H1 (cell line): ENCODE measurements at regions not wholly inside any gene's neighbourhood (a gene's known extent, or its start where the extent isn't known, plus 50 kb on each side); places are given as distances from the start of the nearest gene placed in this dataset.
A peak's percentile ranks its signal among the peaks of the same experiment; 100 is the strongest.

Experiments used
- CTCF ChIA-PET: fragments of 300-600 bp; sonication (Branson Sonifier 250); formaldehyde crosslinking; loops from one replicate; lab custom pipeline; 2021; ENCODE audit not compliant: partially characterized antibody; lab: Charles Lee
- POLR2A ChIA-PET: fragments of 300-600 bp; sonication (Branson Sonifier 250); formaldehyde crosslinking; loops from one replicate; lab custom pipeline; 2021; ENCODE audit warnings: inconsistent platforms; ENCODE audit not compliant: partially characterized antibody; lab: Charles Lee
- DNase-seq, 2 experiments: peaks; one replicate each; pipeline versions ENCODE4 v3.0.0 to v3.0.0-alpha.2; 2010 to 2022; ENCODE audit warnings: low spot score in 2 of 2, low read depth in 1 of 2, mixed read lengths in 1 of 2
- FAIRE-seq: peaks from 2 replicates; lab custom pipeline; 2011; peaks lifted over from hg19 to GRCh38; lab: Jason Lieb, UNC
- H2AFZ ChIP-seq: 2 replicates; pipeline ENCODE4 v1.8.1; 2012; ENCODE audit warnings: low read length, inconsistent platforms
- H2AK5ac ChIP-seq: 2 replicates; pipeline ENCODE4 v1.6.1; 2013; ENCODE audit warnings: low read depth, low read length
- H2BK120ac ChIP-seq: replicated peaks from 2 replicates; pipeline ENCODE3; 2013; ENCODE audit warnings: low read depth, low read length, inconsistent platforms
- H2BK12ac ChIP-seq: 2 replicates; pipeline ENCODE4 v1.6.1; 2013; ENCODE audit warnings: low read depth, low read length
- H2BK15ac ChIP-seq: 2 replicates; pipeline ENCODE4 v1.6.1; 2013; ENCODE audit warnings: low read length
- H2BK20ac ChIP-seq: 2 replicates; pipeline ENCODE4 v1.6.1; 2013; ENCODE audit warnings: low read length
- H2BK5ac ChIP-seq: 2 replicates; pipeline ENCODE4 v1.6.1; 2013; ENCODE audit warnings: low read depth, low read length
- H3K14ac ChIP-seq: 2 replicates; pipeline ENCODE4 v1.6.1; 2013; ENCODE audit warnings: inconsistent platforms; ENCODE audit not compliant: insufficient read length
- H3K18ac ChIP-seq: 2 replicates; pipeline ENCODE4 v1.6.1; 2013; ENCODE audit warnings: low read length; ENCODE audit errors: extremely low read depth
- H3K23ac ChIP-seq: 2 replicates; pipeline ENCODE4 v1.6.1; 2013; ENCODE audit warnings: inconsistent platforms; ENCODE audit not compliant: insufficient read length
- H3K23me2 ChIP-seq: 2 replicates; pipeline ENCODE4 v1.6.1; 2013; ENCODE audit warnings: low read depth, low read length
- H3K27ac ChIP-seq: 2 replicates; pipeline ENCODE4 v1.6.1; 2011; ENCODE audit warnings: low read depth, low read length, inconsistent platforms
- H3K27me3 ChIP-seq, 4 experiments: replicated peaks in 1 of 4; 1 replicate in 1 of 4; 2 replicates in 3 of 4; pipeline versions ENCODE4 v1.6.1 to v1.8.1; 2011 to 2013; ENCODE audit warnings: low read length in 3 of 4, mild to moderate bottlenecking in 3 of 4, inconsistent platforms in 2 of 4, mixed read lengths in 2 of 4, moderate library complexity in 1 of 4; ENCODE audit not compliant: control insufficient read depth in 3 of 4, insufficient read depth in 3 of 4; ENCODE audit errors: extremely low read depth in 1 of 4
- H3K36me3 ChIP-seq, 4 experiments: 2 replicates each; pipeline versions ENCODE4 v1.6.1 to v1.8.1; 2011 to 2013; ENCODE audit warnings: mild to moderate bottlenecking in 4 of 4, low read length in 3 of 4, moderate library complexity in 2 of 4, control low read depth in 1 of 4, inconsistent platforms in 1 of 4; ENCODE audit not compliant: insufficient read depth in 4 of 4, control insufficient read depth in 2 of 4
- H3K4ac ChIP-seq: replicated peaks from 2 replicates; pipeline ENCODE3; 2013; ENCODE audit warnings: low read length, low read depth, mixed read lengths, inconsistent platforms; ENCODE audit not compliant: insufficient read length
- H3K4me1 ChIP-seq, 4 experiments: replicated peaks in 1 of 4; 1 replicate in 1 of 4; 2 replicates in 3 of 4; pipeline versions ENCODE4 v1.6.1 to v1.8.1; 2011 to 2013; ENCODE audit warnings: low read length in 3 of 4, inconsistent platforms in 2 of 4, mixed read lengths in 1 of 4; ENCODE audit not compliant: insufficient read depth in 4 of 4, control insufficient read depth in 3 of 4
- H3K4me2 ChIP-seq, 2 experiments: 2 replicates each; pipeline versions ENCODE4 v1.6.1 to v1.8.1; 2011 to 2013; ENCODE audit warnings: low read depth in 2 of 2, low read length in 2 of 2, control low read depth in 1 of 2, inconsistent platforms in 1 of 2, mild to moderate bottlenecking in 1 of 2; ENCODE audit not compliant: insufficient read depth in 1 of 2
- H3K4me3 ChIP-seq, 4 experiments: fragments of 200-600, 300-600 bp in 1 of 4; sonication (generic), shearing (Covaris generic), sonication (Bioruptor Twin) in 1 of 4; 2 replicates each; pipeline versions ENCODE4 v1.5.1 to v1.8.1; 2011 to 2016; ENCODE audit warnings: low read length in 4 of 4, low read depth in 3 of 4, control low read depth in 2 of 4, inconsistent platforms in 2 of 4, mild to moderate bottlenecking in 2 of 4, mixed read lengths in 1 of 4, moderate library complexity in 1 of 4; ENCODE audit not compliant: insufficient read depth in 2 of 4; ENCODE audit errors: extremely low read depth in 1 of 4
- H3K56ac ChIP-seq: replicated peaks from 2 replicates; pipeline ENCODE3; 2013; ENCODE audit warnings: low read depth, mild to moderate bottlenecking, mixed read lengths, low read length, inconsistent platforms; ENCODE audit not compliant: insufficient read length
- H3K79me1 ChIP-seq: 2 replicates; pipeline ENCODE4 v1.6.1; 2013; ENCODE audit warnings: low read depth, low read length, control low read depth
- H3K79me2 ChIP-seq, 2 experiments: 2 replicates each; pipeline versions ENCODE4 v1.6.1 to v1.8.1; 2012 to 2013; ENCODE audit warnings: low read length in 2 of 2, mild to moderate bottlenecking in 2 of 2, inconsistent platforms in 1 of 2; ENCODE audit not compliant: insufficient read depth in 2 of 2, control insufficient read depth in 1 of 2
- H3K9ac ChIP-seq, 4 experiments: replicated peaks in 1 of 4; 1 replicate in 1 of 4; 2 replicates in 3 of 4; pipeline versions ENCODE4 v1.6.1 to v1.8.1; 2011 to 2013; ENCODE audit warnings: low read depth in 3 of 4, low read length in 3 of 4, control low read depth in 2 of 4, mild to moderate bottlenecking in 2 of 4, moderate library complexity in 2 of 4, inconsistent platforms in 1 of 4; ENCODE audit errors: extremely low read depth in 1 of 4
- H3K9me3 ChIP-seq, 2 experiments: 2 replicates each; pipeline versions ENCODE4 v1.6.1 to v1.8.1; 2012 to 2013; ENCODE audit warnings: mild to moderate bottlenecking in 2 of 2, moderate library complexity in 2 of 2, control low read depth in 1 of 2, inconsistent platforms in 1 of 2, low read depth in 1 of 2, low read length in 1 of 2, mixed read lengths in 1 of 2; ENCODE audit not compliant: insufficient read depth in 2 of 2
- H4K20me1 ChIP-seq, 2 experiments: replicated peaks in 1 of 2; 2 replicates each; pipeline versions ENCODE3 to v1.8.1; 2011 to 2013; ENCODE audit warnings: inconsistent platforms in 2 of 2, low read length in 2 of 2, mild to moderate bottlenecking in 1 of 2; ENCODE audit not compliant: insufficient read depth in 2 of 2, control insufficient read depth in 1 of 2
- H4K5ac ChIP-seq: 2 replicates; pipeline ENCODE4 v1.6.1; 2013; ENCODE audit warnings: low read length, low read depth, mixed read lengths, inconsistent platforms; ENCODE audit not compliant: insufficient read length
- H4K8ac ChIP-seq: 2 replicates; pipeline ENCODE4 v1.8.0; 2013; ENCODE audit warnings: mild to moderate bottlenecking, moderate library complexity, low read length, inconsistent platforms; ENCODE audit not compliant: insufficient read depth; ENCODE audit errors: extremely low read depth
- H4K91ac ChIP-seq: replicated peaks from 2 replicates; pipeline ENCODE3; 2013; ENCODE audit warnings: low read length, mixed read lengths, inconsistent platforms; ENCODE audit not compliant: insufficient read length
- CBX5 ChIP-seq: fragments of 300-800, 300-1000 bp; sonication (generic); IDR thresholded peaks from 2 replicates; pipeline ENCODE4 v1.7.1; 2016; ENCODE audit warnings: antibody characterized with exemption, low read length, low read depth
- CHD2 ChIP-seq: IDR thresholded peaks from 2 replicates; pipeline ENCODE4 v1.6.1; 2012; ENCODE audit warnings: low read length, improper control_type of control experiment
- CREB1 ChIP-seq: IDR thresholded peaks from 2 replicates; pipeline ENCODE4 v1.6.1; 2012; ENCODE audit warnings: inconsistent platforms
- E2F6 ChIP-seq: IDR thresholded peaks from 2 replicates; pipeline ENCODE4 v1.6.1; 2012; ENCODE audit warnings: inconsistent platforms
- EGR1 ChIP-seq: IDR thresholded peaks from 2 replicates; pipeline ENCODE4 v1.6.1; 2011; ENCODE audit warnings: low read depth, low read length, borderline replicate concordance
- EP300 ChIP-seq, 2 experiments: IDR thresholded peaks; 1 replicate in 1 of 2; 2 replicates in 1 of 2; pipeline ENCODE4 v1.6.1; 2011 to 2012; ENCODE audit warnings: low read depth in 2 of 2, low read length in 2 of 2, mild to moderate bottlenecking in 2 of 2, borderline replicate concordance in 1 of 2, inconsistent platforms in 1 of 2, moderate library complexity in 1 of 2
- JUND ChIP-seq: IDR thresholded peaks from 2 replicates; pipeline ENCODE4 v1.6.1; 2011; ENCODE audit warnings: mild to moderate bottlenecking, improper control_type of control experiment, low read length
- KDM1A ChIP-seq: fragments of 200-600, 300-600 bp; sonication (generic); IDR thresholded peaks from 2 replicates; pipeline ENCODE4 v1.7.1; 2016; ENCODE audit warnings: mild to moderate bottlenecking, low read length, borderline replicate concordance
- POLR2AphosphoS5 ChIP-seq: IDR thresholded peaks from 2 replicates; pipeline ENCODE4 v1.6.1; 2011; ENCODE audit warnings: low read depth, low read length
- POU5F1 ChIP-seq: IDR thresholded peaks from 2 replicates; pipeline ENCODE4 v1.6.1; 2011; ENCODE audit warnings: low read depth, mild to moderate bottlenecking, low read length, moderate library complexity
- RAD21 ChIP-seq, 2 experiments: IDR thresholded peaks in 1 of 2; conservative IDR thresholded peaks in 1 of 2; 2 replicates each; pipeline ENCODE4 v1.6.1; 2011; ENCODE audit warnings: low read depth in 2 of 2, low read length in 2 of 2, improper control_type of control experiment in 1 of 2, inconsistent platforms in 1 of 2, mild to moderate bottlenecking in 1 of 2, moderate library complexity in 1 of 2
- RXRA ChIP-seq: IDR thresholded peaks from 2 replicates; pipeline ENCODE4 v1.6.1; 2011; ENCODE audit warnings: low read depth, mild to moderate bottlenecking, low read length, moderate library complexity; ENCODE audit not compliant: insufficient read depth
- SP1 ChIP-seq: IDR thresholded peaks from 2 replicates; pipeline ENCODE4 v1.6.1; 2011; ENCODE audit warnings: low read depth, low read length
- TBP ChIP-seq: IDR thresholded peaks from 2 replicates; pipeline ENCODE4 v1.6.1; 2011; ENCODE audit warnings: low read depth, low read length, improper control_type of control experiment
- WGBS, 2 experiments: shearing (Covaris generic) in 1 of 2; methylation state at CpG; one replicate each; pipeline versions ENCODE4 v1.1.6 to v1.1.7; 2013 to 2015; ENCODE audit warnings: low lambda C conversion rate in 2 of 2, mixed read lengths in 2 of 2, inconsistent platforms in 1 of 2, low coverage in 1 of 2, missing lambda C conversion rate in 1 of 2; ENCODE audit not compliant: insufficient replicate concordance in 2 of 2, insufficient coverage in 1 of 2, insufficient read length in 1 of 2; ENCODE audit errors: extremely low coverage in 1 of 2, missing lambda C conversion rate in 1 of 2; 5-methylcytosine and 5-hydroxymethylcytosine counted together

DNA sequence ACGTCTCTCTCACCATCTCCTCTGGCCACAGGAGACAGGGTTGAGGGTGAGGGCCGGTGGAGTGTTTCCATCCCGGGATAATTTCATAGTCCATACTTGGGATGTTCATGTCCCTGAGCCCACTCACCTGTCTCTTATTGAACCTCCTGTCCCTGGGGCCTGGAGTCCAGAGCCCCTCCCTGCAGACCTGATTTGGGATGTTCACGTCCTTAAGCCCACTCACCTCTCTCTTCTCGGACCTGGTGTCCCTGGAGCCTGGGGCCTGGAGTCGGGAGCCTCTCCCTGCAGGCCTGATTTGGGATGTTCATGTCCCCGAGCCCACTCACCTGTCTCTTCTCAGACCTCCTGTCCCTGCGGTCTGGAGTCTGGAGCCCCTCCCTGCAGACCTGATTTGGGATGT is 868.2 kb downstream of the BRD1 start:
- Histone ChIP-seq H2BK12ac (no peak overlapping the region), H3K4me3 (no peak overlapping the region), H3K4me2 (no peak overlapping the region), H3K79me1 (no peaks in the 10 kb centered on the region), H3K18ac (no peak overlapping the region), H2AK5ac (no peak overlapping the region), H4K91ac (no peak overlapping the region), H3K27ac (no peak overlapping the region), H2BK15ac (no peak overlapping the region), H4K20me1 (peaks cover 0 to 8% of the 10 kb centered on the region in 2 experiments), H2AFZ (no peak overlapping the region), H3K56ac (no peak overlapping the region), H4K8ac (no peak overlapping the region), H3K4me1 (peaks cover 2 to 8% (median 5%) of the 10 kb centered on the region in 4 experiments; a peak in 5 of 7 replicates), H3K27me3 (no peaks in the 10 kb centered on the region), H2BK5ac (no peak overlapping the region), H3K36me3 (no peaks in the 10 kb centered on the region; a peak in 1 of 8 replicates), H3K23me2 (peaks cover 11% of the 10 kb centered on the region; the same call in 1 of the 2 replicates), H3K9ac (no peak overlapping the region), H3K23ac (no peak overlapping the region), H3K79me2 (no peaks in the 10 kb centered on the region), H2BK20ac (no peak overlapping the region), H4K5ac (no peak overlapping the region), H3K9me3 (no peaks in the 10 kb centered on the region), H2BK120ac (no peak overlapping the region), H3K4ac (no peak overlapping the region), H3K14ac (no peak overlapping the region)
- FAIRE-seq (no peak), DNase-seq (peak in 1 of 2 experiments; percentile 29)
- ChIA-PET POLR2A (no interaction called here), CTCF (interaction anchor here (0.9 kb wide), 1 partner anchor 11 kb away, joined by 3 read pairs; no protein-coding TSS in a partner anchor)
- 86% methylated on average over 8 of the region's 8 CpGs; no CpG with 5 or more reads in 1 of the 2 experiments for WGBS, 2 experiments
- TF ChIP-seq POU5F1 (no peak), CHD2 (no peak), JUND (no peak), RAD21 (IDR thresholded peaks at IDR 0.05 in 1 of 2, conservative IDR thresholded peaks at IDR 0.05 in 1 of 2; ENCODE audit: low read depth in 2 of 2, low read length in 2 of 2) (no peak), EGR1 (no peak), CREB1 (no peak), SP1 (no peak), TBP (no peak), CBX5 (no peak), KDM1A (no peak), EP300 (IDR thresholded peaks at IDR 0.05; ENCODE audit: borderline replicate concordance in 1 of 2, low read depth in 2 of 2, low read length in 2 of 2) (no peak), RXRA (no peak), E2F6 (no peak), POLR2AphosphoS5 (no peak)
